HEK293 (cell line): ENCODE measurements at regions not wholly inside any gene's neighbourhood (a gene's known extent, or its start where the extent isn't known, plus 50 kb on each side); places are given as distances from the start of the nearest gene placed in this dataset.

ENCODE experiments used
- EGR2 ChIP-seq: fragments of 450-650 bp; formaldehyde crosslinking; IDR thresholded peaks from 2 replicates; pipeline ENCODE4 v1.5.1; 2016; ENCODE audit warnings: low read depth, missing biosample characterization, missing genetic modification characterization
- KLF10 ChIP-seq: fragments of 450-650 bp; IDR thresholded peaks from 2 replicates; pipeline ENCODE4 v1.5.1; 2018; ENCODE audit warnings: missing biosample characterization, mild to moderate bottlenecking, missing genetic modification characterization
- ZFP37 ChIP-seq: fragments of 450-650 bp; formaldehyde crosslinking; IDR thresholded peaks from 2 replicates; pipeline ENCODE4 v1.5.1; 2016; ENCODE audit warnings: missing biosample characterization, missing genetic modification characterization
- ZNF48 ChIP-seq: fragments of 450-650 bp; formaldehyde crosslinking; IDR thresholded peaks from 2 replicates; pipeline ENCODE4 v1.5.1; 2016; ENCODE audit warnings: missing biosample characterization, missing genetic modification characterization
- TF ChIP-seq, protein P1 (sequence below): fragments of 450-650 bp; formaldehyde crosslinking; IDR thresholded peaks from 2 replicates; pipeline ENCODE4 v1.5.1; 2016; ENCODE audit warnings: missing biosample characterization, missing genetic modification characterization

DNA sequence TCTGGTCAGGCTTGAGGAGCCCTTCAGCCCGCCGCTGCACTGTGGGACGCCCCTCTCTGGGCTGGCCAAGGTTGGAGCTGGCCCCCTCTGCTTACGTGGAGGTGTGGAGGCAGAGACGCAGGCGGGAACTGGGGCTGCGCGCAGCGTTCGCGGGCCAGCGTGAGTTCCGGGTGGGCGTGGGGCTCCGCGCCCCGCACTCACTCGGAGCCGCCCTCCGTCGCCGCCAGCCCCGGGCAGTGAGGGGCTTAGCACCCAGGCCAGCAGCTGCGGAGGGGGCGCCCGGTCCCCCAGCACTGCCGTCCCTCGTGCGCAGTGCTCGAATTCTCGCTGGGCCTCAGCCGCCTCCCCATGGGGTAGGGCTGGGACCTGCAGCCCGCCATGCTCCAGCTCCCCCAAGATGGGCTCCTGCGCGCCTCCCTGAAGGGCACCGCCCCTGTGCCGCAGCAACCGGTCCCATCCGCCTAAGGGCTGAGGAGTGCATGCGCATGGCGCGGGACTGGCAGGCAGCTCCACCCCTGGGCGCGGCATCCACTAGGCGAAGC, 695.9 kb downstream of the EPHA7 start:
- no peak for TF ChIP-seq KLF10
- TF ChIP-seq, protein P1, sequence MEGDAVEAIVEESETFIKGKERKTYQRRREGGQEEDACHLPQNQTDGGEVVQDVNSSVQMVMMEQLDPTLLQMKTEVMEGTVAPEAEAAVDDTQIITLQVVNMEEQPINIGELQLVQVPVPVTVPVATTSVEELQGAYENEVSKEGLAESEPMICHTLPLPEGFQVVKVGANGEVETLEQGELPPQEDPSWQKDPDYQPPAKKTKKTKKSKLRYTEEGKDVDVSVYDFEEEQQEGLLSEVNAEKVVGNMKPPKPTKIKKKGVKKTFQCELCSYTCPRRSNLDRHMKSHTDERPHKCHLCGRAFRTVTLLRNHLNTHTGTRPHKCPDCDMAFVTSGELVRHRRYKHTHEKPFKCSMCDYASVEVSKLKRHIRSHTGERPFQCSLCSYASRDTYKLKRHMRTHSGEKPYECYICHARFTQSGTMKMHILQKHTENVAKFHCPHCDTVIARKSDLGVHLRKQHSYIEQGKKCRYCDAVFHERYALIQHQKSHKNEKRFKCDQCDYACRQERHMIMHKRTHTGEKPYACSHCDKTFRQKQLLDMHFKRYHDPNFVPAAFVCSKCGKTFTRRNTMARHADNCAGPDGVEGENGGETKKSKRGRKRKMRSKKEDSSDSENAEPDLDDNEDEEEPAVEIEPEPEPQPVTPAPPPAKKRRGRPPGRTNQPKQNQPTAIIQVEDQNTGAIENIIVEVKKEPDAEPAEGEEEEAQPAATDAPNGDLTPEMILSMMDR, result no peak
- no peak for TF ChIP-seq ZNF48 (tag by site-specific recombination)
- TF ChIP-seq ZFP37 (tag by site-specific recombination), result no peak
- TF ChIP-seq EGR2 (tag by site-specific recombination), result no peak
